ENCODE measurements at regions not wholly inside any gene's neighbourhood (a gene's known extent, or its start where the extent isn't known, plus 50 kb on each side); places are given as distances from the start of the nearest gene placed in this dataset.

- peaks cover 13% of the 10 kb centered on the region for H3K4me1 ChIP-seq
- no peak for DNase-seq (ENCODE audit: low spot score)
- H3K4me3 ChIP-seq: no peak overlapping the region
- H3K36me3 ChIP-seq: no peaks in the 10 kb centered on the region
- H3K4me2 ChIP-seq: peak overlapping the region; percentile 68
- peak overlapping the region; percentile 76 for H3K4me3 Mint-ChIP-seq
- H3K9me3 ChIP-seq (ENCODE audit: low read depth): no peaks in the 10 kb centered on the region
- no peaks in the 10 kb centered on the region for H3K36me3 Mint-ChIP-seq
- peaks cover 3% of the 10 kb centered on the region for H3K9me3 Mint-ChIP-seq
- no peaks in the 10 kb centered on the region for H4K20me1 ChIP-seq (ENCODE audit: low read depth)
- peak overlapping the region; percentile 97 for H3K27ac Mint-ChIP-seq
- no peak overlapping the region for H3K9ac ChIP-seq
- no peaks in the 10 kb centered on the region for H3K27me3 ChIP-seq
- peaks cover 13% of the 10 kb centered on the region for H3F3A ChIP-seq (ENCODE audit: low read depth)
- peaks cover 57% of the 10 kb centered on the region for H3K4me1 Mint-ChIP-seq
- no peak overlapping the region for H3K27ac ChIP-seq
- peak overlapping the region; percentile 87 for H2AFZ ChIP-seq (replicated peaks)
- TF ChIP-seq EZH2 (IDR thresholded peaks at IDR 0.05) (no peak), EZH2phosphoT487 (IDR thresholded peaks at IDR 0.05) (no peak)
- TF ChIP-seq, protein P1, sequence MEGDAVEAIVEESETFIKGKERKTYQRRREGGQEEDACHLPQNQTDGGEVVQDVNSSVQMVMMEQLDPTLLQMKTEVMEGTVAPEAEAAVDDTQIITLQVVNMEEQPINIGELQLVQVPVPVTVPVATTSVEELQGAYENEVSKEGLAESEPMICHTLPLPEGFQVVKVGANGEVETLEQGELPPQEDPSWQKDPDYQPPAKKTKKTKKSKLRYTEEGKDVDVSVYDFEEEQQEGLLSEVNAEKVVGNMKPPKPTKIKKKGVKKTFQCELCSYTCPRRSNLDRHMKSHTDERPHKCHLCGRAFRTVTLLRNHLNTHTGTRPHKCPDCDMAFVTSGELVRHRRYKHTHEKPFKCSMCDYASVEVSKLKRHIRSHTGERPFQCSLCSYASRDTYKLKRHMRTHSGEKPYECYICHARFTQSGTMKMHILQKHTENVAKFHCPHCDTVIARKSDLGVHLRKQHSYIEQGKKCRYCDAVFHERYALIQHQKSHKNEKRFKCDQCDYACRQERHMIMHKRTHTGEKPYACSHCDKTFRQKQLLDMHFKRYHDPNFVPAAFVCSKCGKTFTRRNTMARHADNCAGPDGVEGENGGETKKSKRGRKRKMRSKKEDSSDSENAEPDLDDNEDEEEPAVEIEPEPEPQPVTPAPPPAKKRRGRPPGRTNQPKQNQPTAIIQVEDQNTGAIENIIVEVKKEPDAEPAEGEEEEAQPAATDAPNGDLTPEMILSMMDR (IDR thresholded peaks at IDR 0.05): no peak
- H3K27me3 Mint-ChIP-seq (ENCODE audit: insufficient read depth, low read depth): peaks cover 10% of the 10 kb centered on the region
- no peaks in the 10 kb centered on the region for H3K79me2 ChIP-seq (ENCODE audit: low read depth)
Measured at GRCh38 chr16:14002416-14002990, 68.6 kb upstream of the MRTFB start.

- no peaks in the 10 kb centered on the region for H3K36me3 Mint-ChIP-seq
- H3K4me3 ChIP-seq: peak overlapping the region; percentile 25
- H3K4me1 Mint-ChIP-seq: peaks cover 53% of the 10 kb centered on the region
- H3K4me3 Mint-ChIP-seq: peak overlapping the region; percentile 76
- peak overlapping the region; percentile 97 for H3K27ac Mint-ChIP-seq
- peak overlapping the region; percentile 22 for H3K27ac ChIP-seq
- peaks cover 13% of the 10 kb centered on the region for H3K4me1 ChIP-seq
- no peaks in the 10 kb centered on the region for H3K9me3 ChIP-seq (ENCODE audit: low read depth)
- H3K79me2 ChIP-seq (ENCODE audit: low read depth): no peaks in the 10 kb centered on the region
- TF ChIP-seq, protein P1 (IDR thresholded peaks at IDR 0.05): peak; percentile 10
- no peak for TF ChIP-seq EZH2 (IDR thresholded peaks at IDR 0.05)
- H2AFZ ChIP-seq (replicated peaks): peak overlapping the region; percentile 87
- peaks cover 10% of the 10 kb centered on the region for H3K27me3 Mint-ChIP-seq (ENCODE audit: insufficient read depth, low read depth)
- no peaks in the 10 kb centered on the region for H4K20me1 ChIP-seq (ENCODE audit: low read depth)
- no peak overlapping the region for H3K9ac ChIP-seq
- peak; percentile 83 for DNase-seq (ENCODE audit: low spot score)
- H3K27me3 ChIP-seq: no peaks in the 10 kb centered on the region
- peaks cover 3% of the 10 kb centered on the region for H3K9me3 Mint-ChIP-seq
- no peaks in the 10 kb centered on the region for H3K36me3 ChIP-seq
- peaks cover 13% of the 10 kb centered on the region for H3F3A ChIP-seq (ENCODE audit: low read depth)
- peak overlapping the region; percentile 68 for H3K4me2 ChIP-seq
Measured at GRCh38 chr16:14003074-14003570, 68.0 kb upstream of the MRTFB start.

DNA sequence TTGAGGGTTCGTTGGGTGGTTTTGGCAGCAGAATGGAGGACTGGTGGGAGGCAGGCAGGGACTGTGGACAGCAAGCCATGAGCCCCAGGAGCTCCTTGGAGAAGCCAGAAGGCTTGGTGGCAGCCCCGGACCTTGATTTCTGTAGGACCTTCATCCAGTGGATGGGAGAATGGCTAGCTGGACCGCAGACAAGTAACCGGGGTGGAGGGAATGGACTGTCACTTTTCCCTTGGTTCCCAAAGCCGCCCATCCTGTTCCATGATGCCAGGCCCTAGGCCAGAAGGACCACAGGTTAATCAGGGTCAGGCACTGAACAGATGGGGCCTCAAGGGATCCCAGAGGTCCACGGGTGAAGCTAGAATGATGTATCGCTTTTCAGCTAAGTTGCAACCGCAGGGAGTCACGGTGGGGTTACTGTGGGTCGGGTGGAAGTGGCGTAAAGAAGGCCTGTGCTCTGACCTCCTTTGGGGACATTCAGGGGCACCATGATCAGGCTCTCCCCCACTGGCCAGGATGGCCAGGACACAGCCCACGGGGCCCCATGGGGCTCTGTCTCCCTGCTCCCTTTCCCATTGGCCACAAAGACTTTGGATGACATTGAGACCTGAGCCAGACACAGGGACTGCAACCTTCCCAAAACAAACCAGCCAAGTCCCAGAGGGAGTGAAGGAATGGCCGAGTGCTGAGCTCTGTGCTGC lies 66.9 kb upstream of the MRTFB start:
- peak overlapping the region; percentile 20 for H3K4me3 Mint-ChIP-seq
- no peak for TF ChIP-seq EZH2 (IDR thresholded peaks at IDR 0.05)
- DNase-seq (ENCODE audit: low spot score): no peak
- peaks cover 13% of the 10 kb centered on the region for H3F3A ChIP-seq (ENCODE audit: low read depth)
- no peak overlapping the region for H3K4me3 ChIP-seq
- H3K27ac ChIP-seq: no peak overlapping the region
- no peaks in the 10 kb centered on the region for H4K20me1 ChIP-seq (ENCODE audit: low read depth)
- H3K4me1 ChIP-seq: peaks cover 13% of the 10 kb centered on the region
- H3K36me3 ChIP-seq: no peaks in the 10 kb centered on the region
- no peak overlapping the region for H3K9ac ChIP-seq
- H3K4me2 ChIP-seq: no peak overlapping the region
- H3K79me2 ChIP-seq (ENCODE audit: low read depth): no peaks in the 10 kb centered on the region
- no peaks in the 10 kb centered on the region for H3K27me3 ChIP-seq
- peak overlapping the region; percentile 87 for H2AFZ ChIP-seq (replicated peaks)
- H3K27ac Mint-ChIP-seq: peak overlapping the region; percentile 88
- no peaks in the 10 kb centered on the region for H3K36me3 Mint-ChIP-seq
- H3K9me3 ChIP-seq (ENCODE audit: low read depth): no peaks in the 10 kb centered on the region
- H3K9me3 Mint-ChIP-seq: peaks cover 3% of the 10 kb centered on the region
- peaks cover 53% of the 10 kb centered on the region for H3K4me1 Mint-ChIP-seq
- peaks cover 10% of the 10 kb centered on the region for H3K27me3 Mint-ChIP-seq (ENCODE audit: insufficient read depth, low read depth)

Data from neural progenitor cell (in vitro differentiated cells).